OCI-LY1 (cell line): ENCODE measurements at regions not wholly inside any gene's neighbourhood (a gene's known extent, or its start where the extent isn't known, plus 50 kb on each side); places are given as distances from the start of the nearest gene placed in this dataset.

Experiments
- EZH2 ChIP-seq: fragments of 200-600 bp; sonication (generic), shearing (Covaris generic); IDR thresholded peaks from 2 replicates; pipeline ENCODE4 v1.8.0; 2017; ENCODE audit warnings: borderline replicate concordance, mixed run types, mild to moderate bottlenecking, antibody characterized with exemption, low read length, moderate library complexity, mixed read lengths
- TF ChIP-seq, protein P1 (sequence below): fragments of 200-600 bp; sonication (generic), shearing (Covaris generic); IDR thresholded peaks from 2 replicates; pipeline ENCODE4 v1.5.1; 2017; ENCODE audit warnings: mild to moderate bottlenecking, antibody characterized with exemption, low read length, moderate library complexity, mixed read lengths

DNA sequence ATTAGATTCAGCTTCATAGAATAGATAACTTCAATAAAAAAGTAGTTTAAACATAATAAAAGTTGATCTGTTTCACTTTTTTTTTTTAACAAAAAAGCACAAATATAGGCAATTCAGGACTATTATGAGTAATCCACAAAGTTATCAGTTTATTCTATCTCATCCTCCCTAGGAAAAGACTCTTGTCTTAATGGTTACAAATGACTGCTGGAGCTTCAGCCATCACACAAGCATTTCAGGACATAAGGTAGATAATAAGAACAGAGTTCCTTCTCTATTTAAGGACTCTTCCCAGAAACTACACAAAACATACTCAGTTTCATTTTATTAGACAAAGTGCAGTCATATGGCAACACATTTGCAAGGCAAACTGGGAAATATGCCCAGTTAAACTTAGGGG is 357.6 kb upstream of the SETBP1 start:
- TF ChIP-seq, protein P1, sequence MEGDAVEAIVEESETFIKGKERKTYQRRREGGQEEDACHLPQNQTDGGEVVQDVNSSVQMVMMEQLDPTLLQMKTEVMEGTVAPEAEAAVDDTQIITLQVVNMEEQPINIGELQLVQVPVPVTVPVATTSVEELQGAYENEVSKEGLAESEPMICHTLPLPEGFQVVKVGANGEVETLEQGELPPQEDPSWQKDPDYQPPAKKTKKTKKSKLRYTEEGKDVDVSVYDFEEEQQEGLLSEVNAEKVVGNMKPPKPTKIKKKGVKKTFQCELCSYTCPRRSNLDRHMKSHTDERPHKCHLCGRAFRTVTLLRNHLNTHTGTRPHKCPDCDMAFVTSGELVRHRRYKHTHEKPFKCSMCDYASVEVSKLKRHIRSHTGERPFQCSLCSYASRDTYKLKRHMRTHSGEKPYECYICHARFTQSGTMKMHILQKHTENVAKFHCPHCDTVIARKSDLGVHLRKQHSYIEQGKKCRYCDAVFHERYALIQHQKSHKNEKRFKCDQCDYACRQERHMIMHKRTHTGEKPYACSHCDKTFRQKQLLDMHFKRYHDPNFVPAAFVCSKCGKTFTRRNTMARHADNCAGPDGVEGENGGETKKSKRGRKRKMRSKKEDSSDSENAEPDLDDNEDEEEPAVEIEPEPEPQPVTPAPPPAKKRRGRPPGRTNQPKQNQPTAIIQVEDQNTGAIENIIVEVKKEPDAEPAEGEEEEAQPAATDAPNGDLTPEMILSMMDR: no peak
- TF ChIP-seq EZH2: no peak
